ENCODE measurements at regions not wholly inside any gene's neighbourhood (a gene's known extent, or its start where the extent isn't known, plus 50 kb on each side); places are given as distances from the start of the nearest gene placed in this dataset.

DNA sequence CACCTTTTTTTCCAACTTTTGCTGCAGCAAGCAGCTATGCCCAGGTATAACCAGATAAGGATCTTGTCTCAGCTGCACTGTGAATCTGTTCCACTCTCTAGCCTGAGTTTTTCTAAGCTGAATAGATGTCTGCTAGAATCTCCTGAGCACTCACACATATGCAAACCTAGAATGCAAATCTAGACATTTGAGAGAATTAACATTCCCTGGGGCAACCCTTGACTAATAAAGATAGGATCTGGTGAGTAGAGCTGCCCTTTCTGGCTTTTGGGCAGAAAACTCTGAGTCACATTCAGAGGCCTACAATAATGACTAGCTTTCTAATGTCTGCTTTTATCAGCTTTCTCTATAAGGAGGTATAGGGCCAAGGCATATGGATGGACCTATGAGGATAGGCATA, 61.4 kb upstream of the BARHL2 start:
- no peak for DNase-seq

DNA sequence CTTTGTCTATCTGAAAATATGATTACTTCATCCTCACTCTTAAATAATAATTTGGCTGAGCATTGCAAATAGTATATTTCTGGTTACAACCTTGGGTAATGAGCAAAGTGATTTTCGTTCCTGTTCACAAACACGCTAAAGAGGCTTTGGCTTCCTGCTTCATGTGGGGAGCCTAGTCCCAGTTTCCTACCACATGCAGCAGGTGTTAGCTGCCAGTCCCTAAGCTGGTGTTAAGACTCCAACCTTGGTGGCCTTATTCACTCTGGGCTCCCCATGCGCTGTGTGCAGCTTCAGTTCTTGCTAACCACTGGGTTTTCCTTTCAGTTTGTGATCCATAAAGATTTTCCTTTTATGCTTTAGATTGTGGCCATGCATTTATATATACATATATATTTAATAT, 56.7 kb upstream of the BARHL2 start:
- DNase-seq: no peak

DNA sequence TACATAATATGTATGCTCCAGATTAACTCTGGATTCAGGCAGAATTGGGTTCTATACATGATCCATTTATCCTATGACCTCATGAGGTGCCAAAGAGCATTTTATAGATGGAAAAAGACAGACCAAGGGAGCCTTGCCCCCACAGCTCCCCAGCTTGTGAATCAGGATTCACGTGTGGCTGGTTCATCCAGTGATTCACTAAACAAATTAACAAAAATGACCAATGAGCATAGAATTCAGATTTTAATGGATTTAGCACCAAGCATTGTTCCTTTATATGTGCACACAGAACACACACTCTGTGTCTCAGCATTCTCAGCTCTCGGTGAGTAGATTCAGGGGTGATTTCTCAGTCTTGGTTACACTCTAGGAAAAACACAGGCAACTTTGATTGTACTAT, 51.7 kb upstream of the BARHL2 start:
- no peak for DNase-seq

GRCh38 chr1:90768098-90768497, 51.0 kb upstream of the BARHL2 start:
- no peak for DNase-seq
